GM12878 (cell line): ENCODE measurements at regions not wholly inside any gene's neighbourhood (a gene's known extent, or its start where the extent isn't known, plus 50 kb on each side); places are given as distances from the start of the nearest gene placed in this dataset.

Experiments
- ATF2 ChIP-seq: IDR thresholded peaks from 2 replicates; pipeline ENCODE4 v1.6.1; 2012; ENCODE audit warnings: low read length, inconsistent platforms
- CREM ChIP-seq: IDR thresholded peaks from 2 replicates; pipeline ENCODE4 v1.6.1; 2014; ENCODE audit warnings: antibody characterized with exemption, low read depth
- CTCF ChIP-seq, 3 experiments: IDR thresholded peaks in 2 of 3; conservative IDR thresholded peaks in 1 of 3; 2 replicates each; pipeline ENCODE4 v1.5.1; 2011; ENCODE audit warnings: low read depth in 3 of 3, low read length in 3 of 3, mild to moderate bottlenecking in 3 of 3, control low read depth in 2 of 3, moderate library complexity in 2 of 3, inconsistent platforms in 1 of 3, mixed read lengths in 1 of 3; ENCODE audit not compliant: control insufficient read depth in 2 of 3, insufficient read depth in 1 of 3; ENCODE audit errors: extremely low read depth in 1 of 3
- EGR1 ChIP-seq, 2 experiments: IDR thresholded peaks; 1 replicate in 1 of 2; 2 replicates in 1 of 2; pipeline ENCODE4 v1.6.1; 2011 to 2012; ENCODE audit warnings: low read depth in 2 of 2, low read length in 2 of 2, borderline replicate concordance in 1 of 2, mild to moderate bottlenecking in 1 of 2, moderate library complexity in 1 of 2
- EZH2 ChIP-seq: IDR thresholded peaks from 2 replicates; pipeline ENCODE4 v1.6.1; 2012; ENCODE audit warnings: low read depth, mild to moderate bottlenecking, control low read depth, inconsistent platforms, low read length, borderline replicate concordance; ENCODE audit not compliant: control insufficient read depth
- HDAC2 ChIP-seq: fragments of 200-600 bp; sonication (generic); IDR thresholded peaks from 2 replicates; pipeline ENCODE4 v1.6.1; 2017
- MEF2B ChIP-seq: fragments of 450-650 bp; IDR thresholded peaks from 2 replicates; pipeline ENCODE4 v1.6.1; 2018; ENCODE audit warnings: mild to moderate bottlenecking, moderate library complexity; ENCODE audit not compliant: partially characterized antibody, poor library complexity, severe bottlenecking
- POLR2AphosphoS5 ChIP-seq: IDR thresholded peaks from 2 replicates; pipeline ENCODE4 v1.6.1; 2011; ENCODE audit warnings: mild to moderate bottlenecking, low read length, inconsistent platforms
- SMARCA5 ChIP-seq: fragments of 450-650 bp; IDR thresholded peaks from 2 replicates; pipeline ENCODE4 v1.6.1; 2017; ENCODE audit warnings: mild to moderate bottlenecking
- SUPT20H ChIP-seq: IDR thresholded peaks from 2 replicates; pipeline ENCODE4 v1.6.1; 2011; ENCODE audit warnings: low read depth, mild to moderate bottlenecking, low read length, moderate library complexity, borderline replicate concordance; ENCODE audit not compliant: control insufficient read depth
- SUZ12 ChIP-seq: fragments of 200-600 bp; sonication (generic); IDR thresholded peaks from one replicate; pipeline ENCODE4 v1.6.1; 2018; ENCODE audit warnings: antibody characterized with exemption, mild to moderate bottlenecking; ENCODE audit not compliant: unreplicated experiment
- ZBED1 ChIP-seq: IDR thresholded peaks from 2 replicates; pipeline ENCODE4 v1.6.1; 2016; ENCODE audit warnings: borderline replicate concordance
- ZBTB40 ChIP-seq: fragments of 450-650 bp; IDR thresholded peaks from 2 replicates; pipeline ENCODE4 v1.6.1; 2016; ENCODE audit warnings: mild to moderate bottlenecking, moderate library complexity, borderline replicate concordance
- ZNF24 ChIP-seq: fragments of 450-650 bp; IDR thresholded peaks from 2 replicates; pipeline ENCODE4 v1.6.1; 2017; ENCODE audit warnings: antibody characterized with exemption, mild to moderate bottlenecking

- TF ChIP-seq MEF2B: no peak
- TF ChIP-seq EGR1 (IDR thresholded peaks at IDR 0.05; ENCODE audit: borderline replicate concordance in 1 of 2, low read depth in 2 of 2, low read length in 2 of 2): no peak
- TF ChIP-seq ZBED1: no peak
- TF ChIP-seq CTCF (IDR thresholded peaks at IDR 0.05 in 2 of 3, conservative IDR thresholded peaks at IDR 0.05 in 1 of 3; ENCODE audit: control insufficient read depth in 2 of 3, extremely low read depth in 1 of 3, insufficient read depth in 1 of 3, low read depth in 3 of 3, low read length in 3 of 3): no peak
- TF ChIP-seq ZNF24: no peak
- TF ChIP-seq SUPT20H: no peak
- no peak for TF ChIP-seq SUZ12
- TF ChIP-seq POLR2AphosphoS5: no peak
- no peak for TF ChIP-seq ATF2
- TF ChIP-seq CREM: no peak
- TF ChIP-seq HDAC2: no peak
- TF ChIP-seq EZH2: no peak
- TF ChIP-seq ZBTB40: no peak
- TF ChIP-seq SMARCA5: no peak
These were observed 623.9 kb downstream of the BCOR start for GRCh38 chrX:39473812-39474211.
